ENCODE measurements at regions not wholly inside any gene's neighbourhood (a gene's known extent, or its start where the extent isn't known, plus 50 kb on each side); places are given as distances from the start of the nearest gene placed in this dataset.

DNA sequence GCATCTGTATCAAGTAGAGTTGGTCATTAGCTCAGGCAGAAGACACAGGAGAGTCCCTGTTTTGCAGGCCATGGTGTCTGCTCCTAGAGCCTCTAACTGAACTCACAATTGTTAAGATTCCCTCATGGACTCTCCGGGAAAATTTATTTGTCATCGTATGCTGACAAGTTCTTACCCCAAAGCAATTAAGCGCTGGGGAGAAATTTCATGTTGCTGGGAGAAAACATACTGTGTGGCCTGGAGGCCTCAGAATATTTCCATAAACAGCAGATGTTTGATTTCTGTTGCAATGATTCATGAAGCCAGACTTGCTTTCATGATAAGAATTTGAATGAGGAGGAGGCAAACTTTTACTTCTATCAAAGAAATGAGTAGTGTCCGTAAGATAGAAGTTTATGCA is 583.2 kb downstream of the GATA3 start:
- TF ChIP-seq, protein P1, sequence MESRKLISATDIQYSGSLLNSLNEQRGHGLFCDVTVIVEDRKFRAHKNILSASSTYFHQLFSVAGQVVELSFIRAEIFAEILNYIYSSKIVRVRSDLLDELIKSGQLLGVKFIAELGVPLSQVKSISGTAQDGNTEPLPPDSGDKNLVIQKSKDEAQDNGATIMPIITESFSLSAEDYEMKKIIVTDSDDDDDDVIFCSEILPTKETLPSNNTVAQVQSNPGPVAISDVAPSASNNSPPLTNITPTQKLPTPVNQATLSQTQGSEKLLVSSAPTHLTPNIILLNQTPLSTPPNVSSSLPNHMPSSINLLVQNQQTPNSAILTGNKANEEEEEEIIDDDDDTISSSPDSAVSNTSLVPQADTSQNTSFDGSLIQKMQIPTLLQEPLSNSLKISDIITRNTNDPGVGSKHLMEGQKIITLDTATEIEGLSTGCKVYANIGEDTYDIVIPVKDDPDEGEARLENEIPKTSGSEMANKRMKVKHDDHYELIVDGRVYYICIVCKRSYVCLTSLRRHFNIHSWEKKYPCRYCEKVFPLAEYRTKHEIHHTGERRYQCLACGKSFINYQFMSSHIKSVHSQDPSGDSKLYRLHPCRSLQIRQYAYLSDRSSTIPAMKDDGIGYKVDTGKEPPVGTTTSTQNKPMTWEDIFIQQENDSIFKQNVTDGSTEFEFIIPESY (IDR thresholded peaks at IDR 0.05), result no peak
- TF ChIP-seq, protein P2, sequence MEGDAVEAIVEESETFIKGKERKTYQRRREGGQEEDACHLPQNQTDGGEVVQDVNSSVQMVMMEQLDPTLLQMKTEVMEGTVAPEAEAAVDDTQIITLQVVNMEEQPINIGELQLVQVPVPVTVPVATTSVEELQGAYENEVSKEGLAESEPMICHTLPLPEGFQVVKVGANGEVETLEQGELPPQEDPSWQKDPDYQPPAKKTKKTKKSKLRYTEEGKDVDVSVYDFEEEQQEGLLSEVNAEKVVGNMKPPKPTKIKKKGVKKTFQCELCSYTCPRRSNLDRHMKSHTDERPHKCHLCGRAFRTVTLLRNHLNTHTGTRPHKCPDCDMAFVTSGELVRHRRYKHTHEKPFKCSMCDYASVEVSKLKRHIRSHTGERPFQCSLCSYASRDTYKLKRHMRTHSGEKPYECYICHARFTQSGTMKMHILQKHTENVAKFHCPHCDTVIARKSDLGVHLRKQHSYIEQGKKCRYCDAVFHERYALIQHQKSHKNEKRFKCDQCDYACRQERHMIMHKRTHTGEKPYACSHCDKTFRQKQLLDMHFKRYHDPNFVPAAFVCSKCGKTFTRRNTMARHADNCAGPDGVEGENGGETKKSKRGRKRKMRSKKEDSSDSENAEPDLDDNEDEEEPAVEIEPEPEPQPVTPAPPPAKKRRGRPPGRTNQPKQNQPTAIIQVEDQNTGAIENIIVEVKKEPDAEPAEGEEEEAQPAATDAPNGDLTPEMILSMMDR (IDR thresholded peaks at IDR 0.05; ENCODE audit: low read depth, low read length, missing input control), result no peak
- TF ChIP-seq GABPA (IDR thresholded peaks at IDR 0.05 in 1 of 2, conservative IDR thresholded peaks at IDR 0.05 in 1 of 2), result no peak
- TF ChIP-seq, protein P3, sequence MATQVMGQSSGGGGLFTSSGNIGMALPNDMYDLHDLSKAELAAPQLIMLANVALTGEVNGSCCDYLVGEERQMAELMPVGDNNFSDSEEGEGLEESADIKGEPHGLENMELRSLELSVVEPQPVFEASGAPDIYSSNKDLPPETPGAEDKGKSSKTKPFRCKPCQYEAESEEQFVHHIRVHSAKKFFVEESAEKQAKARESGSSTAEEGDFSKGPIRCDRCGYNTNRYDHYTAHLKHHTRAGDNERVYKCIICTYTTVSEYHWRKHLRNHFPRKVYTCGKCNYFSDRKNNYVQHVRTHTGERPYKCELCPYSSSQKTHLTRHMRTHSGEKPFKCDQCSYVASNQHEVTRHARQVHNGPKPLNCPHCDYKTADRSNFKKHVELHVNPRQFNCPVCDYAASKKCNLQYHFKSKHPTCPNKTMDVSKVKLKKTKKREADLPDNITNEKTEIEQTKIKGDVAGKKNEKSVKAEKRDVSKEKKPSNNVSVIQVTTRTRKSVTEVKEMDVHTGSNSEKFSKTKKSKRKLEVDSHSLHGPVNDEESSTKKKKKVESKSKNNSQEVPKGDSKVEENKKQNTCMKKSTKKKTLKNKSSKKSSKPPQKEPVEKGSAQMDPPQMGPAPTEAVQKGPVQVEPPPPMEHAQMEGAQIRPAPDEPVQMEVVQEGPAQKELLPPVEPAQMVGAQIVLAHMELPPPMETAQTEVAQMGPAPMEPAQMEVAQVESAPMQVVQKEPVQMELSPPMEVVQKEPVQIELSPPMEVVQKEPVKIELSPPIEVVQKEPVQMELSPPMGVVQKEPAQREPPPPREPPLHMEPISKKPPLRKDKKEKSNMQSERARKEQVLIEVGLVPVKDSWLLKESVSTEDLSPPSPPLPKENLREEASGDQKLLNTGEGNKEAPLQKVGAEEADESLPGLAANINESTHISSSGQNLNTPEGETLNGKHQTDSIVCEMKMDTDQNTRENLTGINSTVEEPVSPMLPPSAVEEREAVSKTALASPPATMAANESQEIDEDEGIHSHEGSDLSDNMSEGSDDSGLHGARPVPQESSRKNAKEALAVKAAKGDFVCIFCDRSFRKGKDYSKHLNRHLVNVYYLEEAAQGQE (IDR thresholded peaks at IDR 0.05), result no peak
- no peak for TF ChIP-seq RXRA (IDR thresholded peaks at IDR 0.05)
- TF ChIP-seq EGR1 (IDR thresholded peaks at IDR 0.05; ENCODE audit: low read depth in 2 of 2), result no peak
- no peak for TF ChIP-seq ATF3 (IDR thresholded peaks at IDR 0.05)
- no peak for TF ChIP-seq JUND (IDR thresholded peaks at IDR 0.05)
